HEK293T (cell line): ENCODE measurements at regions not wholly inside any gene's neighbourhood (a gene's known extent, or its start where the extent isn't known, plus 50 kb on each side); places are given as distances from the start of the nearest gene placed in this dataset.

ENCODE experiments used
- ELF4 ChIP-seq: fragments of 450-650 bp; IDR thresholded peaks from 2 replicates; pipeline ENCODE4 v1.6.1; 2017; ENCODE audit warnings: antibody characterized with exemption
- FOXM1 ChIP-seq: fragments of 450-650 bp; IDR thresholded peaks from 2 replicates; pipeline ENCODE4 v1.6.1; 2017; ENCODE audit warnings: mild to moderate bottlenecking, borderline replicate concordance
- LEF1 ChIP-seq: fragments of 450-650 bp; IDR thresholded peaks from 2 replicates; pipeline ENCODE4 v1.6.1; 2017; ENCODE audit warnings: mild to moderate bottlenecking, borderline replicate concordance
- NFRKB ChIP-seq: fragments of 450-650 bp; IDR thresholded peaks from 2 replicates; pipeline ENCODE4 v1.6.1; 2016; ENCODE audit warnings: mild to moderate bottlenecking, moderate library complexity
- SUZ12 ChIP-seq: fragments of 450-650 bp; IDR thresholded peaks from 2 replicates; pipeline ENCODE4 v1.6.1; 2016; ENCODE audit warnings: mild to moderate bottlenecking
- TARDBP ChIP-seq: fragments of 450-650 bp; IDR thresholded peaks from 2 replicates; pipeline ENCODE4 v1.6.1; 2016

DNA sequence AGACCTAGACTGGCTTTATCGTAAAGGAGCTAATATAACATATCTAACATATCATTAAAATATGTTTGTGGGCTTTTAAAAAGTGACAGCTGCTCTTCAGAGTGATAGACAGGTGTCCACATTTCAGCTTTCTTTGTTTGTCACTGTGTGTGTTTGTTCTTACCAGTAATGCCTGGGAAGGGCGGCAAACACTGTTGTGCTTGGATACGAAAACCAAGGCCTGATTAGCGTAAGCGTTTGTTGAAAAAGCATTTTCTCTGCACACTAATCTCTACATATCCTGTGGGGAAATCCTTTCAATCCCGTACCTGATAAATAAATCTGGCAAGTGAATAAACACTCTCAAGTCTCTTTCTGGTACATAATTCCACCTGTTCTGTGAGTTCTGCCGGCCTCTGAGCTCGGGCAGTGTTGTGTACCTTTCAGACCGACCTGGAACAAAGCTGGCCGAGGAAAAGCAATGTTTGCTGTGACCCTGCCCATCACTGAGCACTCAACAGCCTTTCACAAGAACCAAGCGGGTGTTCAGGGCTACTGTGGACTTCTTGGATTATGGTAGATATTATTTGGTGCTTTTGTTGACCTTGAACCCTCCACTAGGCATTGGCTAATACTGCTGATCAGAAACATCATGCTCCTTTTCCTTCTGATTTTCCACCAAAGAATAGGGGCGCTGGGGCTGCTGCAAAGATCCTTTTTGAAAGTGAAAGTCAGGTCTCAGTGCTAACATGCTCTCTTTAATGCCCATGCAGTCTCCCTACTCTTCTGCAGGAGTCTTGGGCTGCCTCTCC lies 100.4 kb downstream of the CD83 start:
- TF ChIP-seq NFRKB (no peak), TARDBP (no peak), LEF1 (no peak), FOXM1 (no peak), ELF4 (no peak), SUZ12 (no peak)
